ENCODE measurements at regions not wholly inside any gene's neighbourhood (a gene's known extent, or its start where the extent isn't known, plus 50 kb on each side); places are given as distances from the start of the nearest gene placed in this dataset.

DNA sequence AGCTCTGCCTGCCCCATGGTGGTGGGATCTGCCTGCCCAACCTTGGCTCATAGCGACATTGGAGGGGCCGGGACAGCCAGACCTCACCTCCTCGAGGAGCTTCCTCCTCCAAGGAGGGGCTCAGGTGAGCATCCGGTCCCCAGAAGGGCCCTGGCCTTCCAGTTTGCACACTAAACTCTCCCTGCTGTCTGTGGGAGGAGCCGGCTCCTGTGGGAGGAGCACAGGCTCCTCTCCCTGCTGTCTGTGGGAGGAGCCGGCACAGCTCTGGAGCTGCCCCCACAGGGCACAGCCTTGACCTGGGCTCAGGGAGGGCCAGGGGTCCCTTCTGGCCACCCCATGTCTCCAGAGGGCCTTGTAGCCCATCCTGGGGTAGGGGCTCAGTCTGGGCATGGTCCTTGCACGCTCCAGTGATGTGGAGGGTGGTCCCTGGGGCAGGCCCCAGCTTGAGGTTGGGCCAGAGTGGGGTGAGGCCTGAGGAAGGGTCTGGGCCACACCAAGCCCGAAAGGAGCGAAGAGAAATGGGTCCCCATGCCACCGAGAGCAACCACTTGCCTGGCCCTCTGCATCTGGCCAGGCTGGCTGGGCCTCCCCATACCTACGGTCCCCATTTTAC is 147.5 kb upstream of the C14orf180 start:
- DNase-seq: no peak

DNA sequence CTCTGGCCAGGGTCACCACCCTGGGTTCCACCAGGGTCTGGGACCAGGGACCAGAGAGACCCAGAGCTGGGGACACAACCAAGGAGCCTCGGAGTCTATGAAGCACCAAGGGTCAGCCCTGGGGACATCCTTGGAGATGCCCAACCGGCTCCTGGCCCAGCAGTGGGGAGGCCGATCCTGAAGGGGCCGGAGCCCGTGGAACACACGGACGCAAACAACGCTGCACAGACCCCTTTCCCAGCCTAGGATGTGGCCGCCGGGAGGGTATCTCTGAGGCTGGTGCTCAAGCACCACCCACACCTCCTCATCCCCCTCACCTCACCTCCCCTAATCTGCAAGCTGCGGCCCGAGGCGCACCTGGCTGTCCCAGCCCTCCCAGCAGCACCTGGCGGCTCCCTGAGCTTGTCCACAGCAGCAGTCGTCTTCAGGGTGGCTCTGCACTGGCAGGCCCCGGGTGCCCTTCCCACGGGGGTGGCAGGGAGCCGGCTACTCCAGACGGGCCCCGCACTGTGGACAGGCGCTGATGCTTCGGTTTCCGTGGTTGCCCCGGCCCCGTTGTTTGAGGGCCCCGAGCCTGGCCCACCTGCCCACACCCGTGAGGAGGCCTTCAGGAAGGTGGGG is 146.8 kb upstream of the C14orf180 start:
- DNase-seq: no peak

GRCh38 chr14:104433401-104434213 is 146.0 kb upstream of the C14orf180 start:
- DNase-seq: no peak

GRCh38 chr14:104434214-104435076 is 145.1 kb upstream of the C14orf180 start:
- DNase-seq: no peak

DNA sequence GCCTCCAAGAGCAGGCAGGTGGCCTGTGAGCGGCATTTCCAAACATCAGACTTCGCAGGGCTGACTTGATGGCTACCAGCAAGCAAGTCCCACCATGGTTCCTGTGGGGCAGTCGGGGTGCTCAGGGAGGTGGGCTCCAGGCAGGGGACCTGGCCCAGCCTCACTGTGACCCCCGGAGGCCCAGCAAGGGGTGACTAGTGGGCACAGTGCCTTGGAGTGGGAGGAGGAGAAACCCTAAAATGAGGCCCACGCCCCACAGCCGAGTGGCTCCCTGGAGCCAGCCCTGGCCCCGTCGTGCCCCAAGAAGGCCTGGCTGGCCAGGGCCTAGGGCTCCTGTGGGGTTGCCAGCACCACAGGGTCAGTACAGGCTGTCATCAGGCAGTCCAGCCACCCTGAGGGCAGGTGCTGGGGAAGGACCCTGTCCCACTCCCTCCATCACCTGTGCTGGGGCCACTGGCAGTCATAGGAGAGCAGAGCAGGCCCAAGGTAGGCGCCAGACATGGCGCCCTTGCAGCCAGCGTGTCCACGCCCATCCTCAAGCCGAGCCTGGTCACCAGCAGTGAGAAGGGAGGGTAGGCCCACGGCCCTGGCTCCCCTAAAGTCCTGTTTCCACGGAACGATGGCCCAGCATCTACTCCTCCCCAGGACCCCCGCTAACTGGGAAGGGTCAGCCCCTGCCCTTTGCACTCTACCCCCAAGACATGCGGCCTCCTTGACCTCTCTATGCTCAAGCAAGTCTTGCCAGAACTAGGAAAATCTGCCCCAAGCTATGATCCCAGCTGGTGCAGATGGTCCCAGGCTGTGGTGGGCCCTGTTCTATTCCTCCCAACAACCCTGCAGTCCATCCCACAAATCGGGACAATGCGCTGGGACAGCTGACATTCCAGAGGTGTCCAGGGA is 144.2 kb upstream of the C14orf180 start:
- DNase-seq: no peak

DNA sequence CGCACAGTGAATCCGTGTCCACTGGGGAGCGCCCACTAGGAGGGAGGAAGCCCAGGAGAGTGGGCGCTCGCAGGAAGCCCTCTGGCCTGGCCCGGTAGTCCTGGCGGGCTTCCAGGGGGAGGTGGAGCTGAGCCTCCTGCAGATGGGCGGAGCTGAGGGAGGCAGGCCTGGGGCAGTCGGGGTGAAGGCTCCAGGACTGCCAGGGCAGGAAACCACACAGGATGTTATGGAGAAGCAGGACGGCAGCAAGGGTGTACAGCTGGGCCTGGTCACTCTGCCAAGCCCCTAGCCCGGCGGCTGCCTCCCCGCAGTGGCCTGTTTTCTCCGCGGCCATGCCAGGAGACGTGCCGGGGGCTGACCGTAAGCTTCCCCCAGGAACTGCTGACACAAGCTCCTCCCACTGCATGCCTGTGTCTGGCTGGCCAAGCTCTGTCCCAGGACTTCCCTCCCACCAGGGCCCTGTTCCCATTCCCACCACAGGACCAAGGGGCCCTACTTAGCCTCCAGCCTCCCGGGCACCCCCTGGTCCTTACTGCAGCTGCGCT is 143.4 kb upstream of the C14orf180 start:
- DNase-seq: no peak

DNA sequence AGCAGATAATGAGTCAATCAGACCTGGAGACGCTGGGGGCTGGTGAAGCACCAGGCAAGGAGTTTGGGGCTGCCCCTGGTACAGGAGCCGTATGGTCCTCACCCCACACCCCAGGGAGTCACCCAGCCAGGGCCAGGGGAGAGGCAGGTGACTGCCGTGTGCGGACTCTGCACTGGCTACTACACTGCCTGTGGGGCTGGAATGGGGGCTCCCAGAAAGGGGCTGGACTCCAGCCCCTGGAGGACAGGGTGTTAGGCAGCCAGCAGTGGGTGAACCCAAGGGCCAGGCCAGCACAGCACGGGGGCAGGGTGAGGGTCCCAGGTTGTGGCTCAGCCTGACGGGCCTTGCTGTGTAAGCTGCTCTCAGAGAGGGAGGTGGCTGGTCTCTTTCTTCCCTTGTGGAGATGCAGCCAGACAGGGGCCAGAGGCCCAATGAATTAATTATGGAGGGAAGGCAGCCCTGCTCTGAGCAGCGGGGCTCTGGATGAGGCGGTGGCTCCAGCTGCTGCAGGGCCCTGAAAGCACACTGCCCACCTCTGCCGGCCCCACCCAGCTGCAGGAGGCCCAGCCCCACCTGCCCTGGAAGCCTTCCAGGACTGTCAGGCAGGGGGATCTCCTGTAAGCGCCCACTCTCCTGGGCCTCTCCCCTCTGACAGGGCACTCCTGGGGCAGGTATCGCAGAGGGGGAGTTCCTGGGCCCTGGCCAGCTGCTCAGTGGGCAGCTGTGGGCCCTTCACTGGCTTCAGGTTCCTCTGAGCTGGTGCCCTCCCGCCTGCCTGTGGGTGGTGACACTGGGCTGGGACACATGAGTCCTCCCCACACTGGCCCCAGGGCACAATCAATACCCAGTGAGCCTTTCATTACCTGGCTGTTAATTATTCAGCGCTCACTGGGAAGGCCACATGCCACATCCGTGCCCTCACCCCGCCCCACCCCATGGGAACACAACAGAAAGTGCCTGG is 142.5 kb upstream of the C14orf180 start:
- DNase-seq: no peak

DNA sequence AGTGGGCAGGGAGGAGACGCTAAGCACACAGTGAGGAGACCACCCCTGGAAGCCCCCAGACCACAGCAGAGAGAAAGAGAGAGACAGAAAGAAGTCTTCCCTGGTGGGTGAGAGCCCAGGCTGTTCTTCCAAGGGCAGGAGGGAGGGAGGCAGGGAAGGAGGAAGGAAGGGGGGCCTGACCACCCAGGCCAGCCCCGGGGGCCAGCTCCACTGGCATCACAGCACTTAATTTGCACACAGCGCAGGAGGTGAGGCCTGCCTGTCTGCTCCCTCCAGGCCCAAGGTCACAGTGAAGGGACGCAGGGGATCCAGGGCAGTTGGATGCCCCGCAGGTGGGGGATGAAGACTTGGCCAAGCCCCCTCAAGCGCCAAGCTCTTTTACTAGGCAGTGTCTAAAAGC is 141.9 kb upstream of the C14orf180 start:
- no peak for DNase-seq

- no peak for DNase-seq
Measured at GRCh38 chr14:104438166-104438887, 141.2 kb upstream of the C14orf180 start.

DNA sequence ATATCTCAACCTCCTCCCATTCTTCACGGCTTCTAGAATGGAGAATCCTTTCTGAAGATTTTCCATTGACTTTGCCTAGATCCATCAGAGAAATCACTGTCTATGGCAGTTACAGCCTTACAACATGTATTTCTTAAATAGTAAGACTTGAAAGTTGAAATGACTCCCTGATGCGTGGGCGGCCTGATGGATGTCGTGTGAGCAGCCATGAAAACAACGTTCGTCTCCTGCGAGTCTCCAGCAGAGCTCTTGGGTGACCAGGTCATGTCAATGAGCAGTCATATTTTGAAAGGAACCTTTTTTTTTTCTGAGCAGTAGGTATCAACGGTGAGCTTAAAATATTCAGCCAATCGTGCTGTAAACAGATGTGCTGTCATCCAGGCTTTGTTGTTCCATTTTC is 139.9 kb upstream of the C14orf180 start:
- no peak for DNase-seq

GRCh38 chr14:104440297-104440956 is 139.1 kb upstream of the C14orf180 start:
- no peak for DNase-seq

DNA sequence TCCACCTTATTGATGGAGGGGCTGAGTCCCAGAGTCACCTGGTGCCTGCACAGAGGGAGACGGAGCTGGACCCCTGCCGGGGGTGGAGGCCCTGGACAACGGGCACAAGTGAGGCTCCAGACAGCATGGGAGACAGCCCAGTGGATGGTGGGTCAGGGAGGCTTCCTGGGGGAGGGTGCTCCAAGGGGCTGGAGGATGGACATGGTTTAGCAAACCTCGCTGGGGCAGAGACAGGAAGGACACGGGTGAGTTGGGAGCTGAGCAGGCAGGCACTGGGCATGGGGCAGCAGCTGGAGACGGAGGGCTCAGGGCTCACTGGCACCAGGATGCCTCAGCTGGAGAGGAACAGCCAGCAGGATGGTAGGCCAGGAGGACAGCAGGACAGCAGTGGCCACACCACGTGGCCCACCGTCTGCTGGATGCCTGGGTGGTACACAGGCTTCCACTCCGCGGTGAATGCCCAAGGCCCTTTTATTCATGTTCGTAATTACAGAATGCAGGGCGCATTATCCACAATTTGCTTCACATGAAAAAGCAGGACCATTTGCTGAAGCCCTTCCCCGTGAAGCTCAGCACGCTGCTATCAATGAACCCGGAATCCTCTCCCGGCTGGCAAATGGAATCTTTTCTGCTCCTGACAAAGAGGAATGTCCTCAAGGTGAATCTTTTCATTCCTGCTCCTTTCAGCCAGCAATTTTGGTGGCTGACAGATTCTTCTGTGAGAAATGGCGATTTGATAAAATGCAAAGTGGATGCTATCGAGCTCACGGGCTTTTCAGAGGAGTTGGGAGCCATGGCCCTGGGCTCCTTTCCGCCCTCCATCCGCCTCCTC is 138.1 kb upstream of the C14orf180 start:
- no peak for DNase-seq

GRCh38 chr14:104442107-104442551 is 137.4 kb upstream of the C14orf180 start:
- no peak for DNase-seq

DNA sequence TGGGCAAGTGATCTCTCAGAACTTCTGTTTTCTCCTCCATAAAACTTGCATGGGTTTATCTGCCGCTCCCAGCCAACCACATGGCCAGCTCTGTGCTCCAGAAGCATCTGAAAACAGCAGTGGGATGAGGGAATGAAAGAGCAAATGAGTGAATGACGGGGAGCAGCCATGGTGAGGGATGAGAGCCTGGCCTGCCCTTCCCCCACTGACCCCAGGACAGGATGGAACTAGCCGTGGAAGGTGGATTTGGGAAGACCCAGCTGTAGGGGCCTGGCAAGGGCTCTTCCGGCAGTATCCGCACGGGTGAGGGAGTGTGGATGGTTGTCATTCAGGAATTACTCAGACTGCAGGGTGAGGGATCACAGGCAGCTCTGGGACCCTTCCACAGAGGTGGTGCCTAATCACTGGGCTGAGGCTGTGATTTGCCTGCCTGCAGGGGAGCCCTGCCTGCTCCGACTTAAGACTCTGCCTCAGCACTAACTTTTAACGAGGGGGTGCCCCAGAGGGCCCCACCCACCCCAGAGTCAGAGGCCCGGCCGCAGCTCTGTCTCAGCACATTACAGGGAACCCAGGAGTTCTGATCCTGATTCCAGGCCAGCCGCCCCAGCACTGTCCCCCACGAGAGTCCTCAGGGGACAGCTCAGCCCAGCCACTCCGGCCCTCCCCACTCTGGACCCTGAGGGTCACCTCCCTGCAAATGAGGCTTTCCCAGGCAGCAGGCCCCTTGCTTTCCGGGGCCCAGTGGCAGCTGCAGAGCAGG is 136.8 kb upstream of the C14orf180 start:
- DNase-seq: no peak

- no peak for DNase-seq
Measured at GRCh38 chr14:104443391-104444158, 136.0 kb upstream of the C14orf180 start.

DNA sequence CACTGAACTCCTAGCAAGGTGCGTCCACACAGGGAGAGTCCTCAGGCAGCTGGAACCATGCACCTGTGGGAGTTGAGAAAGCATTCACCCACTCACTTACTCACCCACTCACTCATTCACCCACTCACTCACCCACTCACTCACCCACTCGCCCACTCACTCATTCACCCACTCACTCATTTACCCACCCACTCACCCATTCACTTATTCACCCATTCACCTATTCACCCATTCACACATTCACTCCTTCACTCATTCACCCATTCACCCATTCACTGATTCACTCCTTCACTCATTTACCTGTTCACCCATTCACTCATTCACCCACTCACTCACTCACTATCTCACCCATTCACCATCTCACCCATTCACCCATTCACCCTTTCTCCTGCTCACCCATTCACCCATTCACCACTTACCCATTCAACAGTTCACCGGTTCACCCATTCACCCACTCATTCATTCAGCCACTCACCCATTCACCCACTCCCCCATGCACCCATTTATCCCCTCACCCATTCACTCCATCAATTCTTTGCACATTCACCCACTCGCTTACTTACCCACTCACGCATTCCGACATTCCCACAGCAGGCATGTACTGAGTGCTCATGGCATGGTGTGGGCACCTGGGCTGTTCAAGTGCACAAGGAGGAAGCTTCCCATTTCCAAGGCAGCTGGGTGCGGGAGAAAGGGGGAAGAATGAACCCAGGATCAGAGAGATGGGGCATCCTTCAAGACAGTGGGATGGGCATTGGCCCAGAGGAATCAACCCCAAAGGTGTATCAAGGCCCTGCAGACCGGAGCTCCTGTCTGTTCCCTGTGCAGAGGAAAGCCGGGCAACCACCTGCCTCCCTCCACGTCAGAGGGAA is 135.2 kb upstream of the C14orf180 start:
- no peak for DNase-seq

Measured in NCI-H1092 (cell line).